ENCODE measurements at regions not wholly inside any gene's neighbourhood (a gene's known extent, or its start where the extent isn't known, plus 50 kb on each side); places are given as distances from the start of the nearest gene placed in this dataset.

DNA sequence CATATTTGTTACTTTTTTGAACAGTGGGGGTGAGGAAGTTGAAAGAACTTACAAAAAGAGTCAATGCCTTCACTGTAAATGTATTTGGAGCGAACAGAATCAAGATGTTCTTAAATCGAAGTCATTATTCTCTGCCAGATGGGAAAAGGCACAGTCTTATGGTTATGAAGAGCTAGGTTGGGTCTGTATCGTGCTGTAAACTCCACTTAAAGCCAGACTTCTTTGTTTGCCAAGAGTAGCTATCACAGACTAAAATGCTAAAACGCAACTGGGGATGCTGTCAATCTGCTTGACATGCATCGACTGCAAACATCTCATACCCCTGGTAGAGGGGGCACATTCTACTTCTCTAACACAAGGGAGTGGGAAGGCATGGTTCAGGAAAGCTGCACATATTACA is 160.4 kb downstream of the DACT1 start:
- TF ChIP-seq, protein P1, sequence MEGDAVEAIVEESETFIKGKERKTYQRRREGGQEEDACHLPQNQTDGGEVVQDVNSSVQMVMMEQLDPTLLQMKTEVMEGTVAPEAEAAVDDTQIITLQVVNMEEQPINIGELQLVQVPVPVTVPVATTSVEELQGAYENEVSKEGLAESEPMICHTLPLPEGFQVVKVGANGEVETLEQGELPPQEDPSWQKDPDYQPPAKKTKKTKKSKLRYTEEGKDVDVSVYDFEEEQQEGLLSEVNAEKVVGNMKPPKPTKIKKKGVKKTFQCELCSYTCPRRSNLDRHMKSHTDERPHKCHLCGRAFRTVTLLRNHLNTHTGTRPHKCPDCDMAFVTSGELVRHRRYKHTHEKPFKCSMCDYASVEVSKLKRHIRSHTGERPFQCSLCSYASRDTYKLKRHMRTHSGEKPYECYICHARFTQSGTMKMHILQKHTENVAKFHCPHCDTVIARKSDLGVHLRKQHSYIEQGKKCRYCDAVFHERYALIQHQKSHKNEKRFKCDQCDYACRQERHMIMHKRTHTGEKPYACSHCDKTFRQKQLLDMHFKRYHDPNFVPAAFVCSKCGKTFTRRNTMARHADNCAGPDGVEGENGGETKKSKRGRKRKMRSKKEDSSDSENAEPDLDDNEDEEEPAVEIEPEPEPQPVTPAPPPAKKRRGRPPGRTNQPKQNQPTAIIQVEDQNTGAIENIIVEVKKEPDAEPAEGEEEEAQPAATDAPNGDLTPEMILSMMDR (IDR thresholded peaks at IDR 0.05; ENCODE audit: insufficient read depth in 1 of 2, low read depth in 1 of 2, low read length in 1 of 2, severe bottlenecking in 1 of 2, unreplicated experiment in 1 of 2), result no peak
- Mint-ChIP-seq H3K4me1 (ENCODE audit: low read depth, unreplicated experiment) (peaks cover 4% of the 10 kb centered on the region), H3K27ac (ENCODE audit: unreplicated experiment) (no peak overlapping the region), H3K27me3 (ENCODE audit: insufficient read depth, unreplicated experiment) (no peaks in the 10 kb centered on the region), H3K9me3 (ENCODE audit: unreplicated experiment) (peaks cover 9% of the 10 kb centered on the region), H3K36me3 (ENCODE audit: insufficient read depth, unreplicated experiment) (no peaks in the 10 kb centered on the region), H3K4me3 (ENCODE audit: unreplicated experiment) (no peak overlapping the region)
- H3K36me3 ChIP-seq (ENCODE audit: control insufficient read depth, insufficient read depth, low read length), result no peaks in the 10 kb centered on the region
- intact Hi-C loops (cut with micrococcal nuclease; ENCODE audit: unreplicated experiment), result no loop called here
- H3K4me3 ChIP-seq (ENCODE audit: low read depth, low read length), result no peak overlapping the region
- ChIA-PET CTCF (no interaction called here), POLR2A (no interaction called here)
- no peaks in the 10 kb centered on the region for H3K27me3 ChIP-seq (replicated peaks; ENCODE audit: control insufficient read depth, insufficient read depth, low read length)
- peaks cover 8% of the 10 kb centered on the region for H3K4me1 ChIP-seq
- no peaks in the 10 kb centered on the region for H3K9me3 ChIP-seq
- no peak for DNase-seq
- no TSS peak for BruUV-seq (replicated peaks)

GRCh38 chr14:58801086-58801485 is 163.3 kb downstream of the DACT1 start:
- Histone ChIP-seq H3K27me3 (replicated peaks; ENCODE audit: control insufficient read depth, insufficient read depth, low read length) (no peaks in the 10 kb centered on the region), H3K36me3 (ENCODE audit: control insufficient read depth, insufficient read depth, low read length) (no peaks in the 10 kb centered on the region), H3K9me3 (no peaks in the 10 kb centered on the region), H3K4me1 (no peaks in the 10 kb centered on the region), H3K4me3 (ENCODE audit: low read depth, low read length) (no peak overlapping the region)
- no peak overlapping the region for H3K27ac Mint-ChIP-seq (ENCODE audit: unreplicated experiment)
- DNase-seq, result no peak
- POLR2A ChIA-PET, result no interaction called here
- TF ChIP-seq, protein P1 (IDR thresholded peaks at IDR 0.05; ENCODE audit: insufficient read depth in 1 of 2, low read depth in 1 of 2, low read length in 1 of 2, severe bottlenecking in 1 of 2, unreplicated experiment in 1 of 2), result no peak
- CTCF ChIA-PET, result no interaction called here
- no peaks in the 10 kb centered on the region for H3K36me3 Mint-ChIP-seq (ENCODE audit: insufficient read depth, unreplicated experiment)
- H3K4me1 Mint-ChIP-seq (ENCODE audit: low read depth, unreplicated experiment), result no peaks in the 10 kb centered on the region
- no peaks in the 10 kb centered on the region for H3K27me3 Mint-ChIP-seq (ENCODE audit: insufficient read depth, unreplicated experiment)
- no TSS peak for BruUV-seq (replicated peaks)
- peaks cover 9% of the 10 kb centered on the region for H3K9me3 Mint-ChIP-seq (ENCODE audit: unreplicated experiment)
- no peak overlapping the region for H3K4me3 Mint-ChIP-seq (ENCODE audit: unreplicated experiment)
- intact Hi-C loops (cut with micrococcal nuclease; ENCODE audit: unreplicated experiment), result no loop called here

- no peaks in the 10 kb centered on the region for H3K27me3 Mint-ChIP-seq (ENCODE audit: insufficient read depth, unreplicated experiment)
- Histone ChIP-seq H3K27me3 (replicated peaks; ENCODE audit: control insufficient read depth, insufficient read depth, low read length) (no peaks in the 10 kb centered on the region), H3K4me3 (ENCODE audit: low read depth, low read length) (no peak overlapping the region), H3K4me1 (no peaks in the 10 kb centered on the region), H3K36me3 (ENCODE audit: control insufficient read depth, insufficient read depth, low read length) (no peaks in the 10 kb centered on the region), H3K9me3 (no peaks in the 10 kb centered on the region)
- TF ChIP-seq, protein P1 (IDR thresholded peaks at IDR 0.05; ENCODE audit: insufficient read depth in 1 of 2, low read depth in 1 of 2, low read length in 1 of 2, severe bottlenecking in 1 of 2, unreplicated experiment in 1 of 2), result no peak
- BruUV-seq (replicated peaks), result no TSS peak
- H3K4me3 Mint-ChIP-seq (ENCODE audit: unreplicated experiment), result no peak overlapping the region
- H3K4me1 Mint-ChIP-seq (ENCODE audit: low read depth, unreplicated experiment), result no peaks in the 10 kb centered on the region
- no peak for DNase-seq
- ChIA-PET CTCF (no interaction called here), POLR2A (no interaction called here)
- intact Hi-C loops (cut with micrococcal nuclease; ENCODE audit: unreplicated experiment), result no loop called here
- H3K36me3 Mint-ChIP-seq (ENCODE audit: insufficient read depth, unreplicated experiment), result no peaks in the 10 kb centered on the region
- no peak overlapping the region for H3K27ac Mint-ChIP-seq (ENCODE audit: unreplicated experiment)
- H3K9me3 Mint-ChIP-seq (ENCODE audit: unreplicated experiment), result peaks cover 9% of the 10 kb centered on the region
Measured at GRCh38 chr14:58805057-58805456, 167.3 kb downstream of the DACT1 start.
